Thyroid gland (tissue), 4 donors: ENCODE measurements at regions not wholly inside any gene's neighbourhood (a gene's known extent, or its start where the extent isn't known, plus 50 kb on each side); places are given as distances from the start of the nearest gene placed in this dataset.

Experiments used
- POLR2A ChIP-seq, 2 donors: fragments of 450-650 bp; IDR thresholded peaks; one replicate each; pipeline ENCODE4 v1.6.1; 2017; ENCODE audit warnings: antibody characterized with exemption in 2 of 2, mild to moderate bottlenecking in 2 of 2, moderate library complexity in 1 of 2
- TF ChIP-seq, protein P1 (sequence below), 6 experiments: fragments of 200-600 bp in 3 of 6; fragments of 450-650 bp in 3 of 6; sonication (generic) in 3 of 6; IDR thresholded peaks; one replicate each; pipeline ENCODE4 v1.5.1; 2016 to 2019; ENCODE audit warnings: antibody characterized with exemption in 6 of 6, mild to moderate bottlenecking in 2 of 6, inconsistent platforms in 1 of 6, moderate library complexity in 1 of 6

DNA sequence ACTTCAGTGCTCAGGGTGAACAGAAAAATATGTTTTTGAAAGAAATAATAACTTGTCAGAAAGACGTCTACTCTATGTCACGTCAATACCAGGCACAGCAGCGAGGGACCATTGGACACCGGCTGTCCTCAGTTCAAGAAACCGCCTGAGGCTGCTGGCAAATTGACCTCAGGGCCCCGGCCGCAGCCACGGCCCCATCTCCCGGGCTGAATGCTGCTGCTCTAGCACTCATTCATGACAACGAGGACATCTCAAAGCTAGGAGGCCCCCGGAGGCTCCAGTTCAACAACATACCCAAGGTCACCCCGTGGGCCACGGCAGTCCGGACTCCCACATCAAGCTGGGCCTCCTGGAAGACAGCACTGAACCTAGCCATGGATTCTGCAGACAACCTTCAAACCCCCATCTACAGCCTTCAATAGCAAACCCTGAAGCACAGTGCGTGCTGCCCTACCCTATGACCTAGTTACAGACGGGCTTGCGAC, 204.0 kb upstream of the NSMCE3 start:
- TF ChIP-seq, protein P1, sequence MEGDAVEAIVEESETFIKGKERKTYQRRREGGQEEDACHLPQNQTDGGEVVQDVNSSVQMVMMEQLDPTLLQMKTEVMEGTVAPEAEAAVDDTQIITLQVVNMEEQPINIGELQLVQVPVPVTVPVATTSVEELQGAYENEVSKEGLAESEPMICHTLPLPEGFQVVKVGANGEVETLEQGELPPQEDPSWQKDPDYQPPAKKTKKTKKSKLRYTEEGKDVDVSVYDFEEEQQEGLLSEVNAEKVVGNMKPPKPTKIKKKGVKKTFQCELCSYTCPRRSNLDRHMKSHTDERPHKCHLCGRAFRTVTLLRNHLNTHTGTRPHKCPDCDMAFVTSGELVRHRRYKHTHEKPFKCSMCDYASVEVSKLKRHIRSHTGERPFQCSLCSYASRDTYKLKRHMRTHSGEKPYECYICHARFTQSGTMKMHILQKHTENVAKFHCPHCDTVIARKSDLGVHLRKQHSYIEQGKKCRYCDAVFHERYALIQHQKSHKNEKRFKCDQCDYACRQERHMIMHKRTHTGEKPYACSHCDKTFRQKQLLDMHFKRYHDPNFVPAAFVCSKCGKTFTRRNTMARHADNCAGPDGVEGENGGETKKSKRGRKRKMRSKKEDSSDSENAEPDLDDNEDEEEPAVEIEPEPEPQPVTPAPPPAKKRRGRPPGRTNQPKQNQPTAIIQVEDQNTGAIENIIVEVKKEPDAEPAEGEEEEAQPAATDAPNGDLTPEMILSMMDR (IDR thresholded peaks at IDR 0.05), result no peak
- no peak for TF ChIP-seq POLR2A (IDR thresholded peaks at IDR 0.05)
